ENCODE measurements at regions not wholly inside any gene's neighbourhood (a gene's known extent, or its start where the extent isn't known, plus 50 kb on each side); places are given as distances from the start of the nearest gene placed in this dataset.

GRCh38 chr5:110032376-110032775 is 342.6 kb downstream of the MAN2A1 start:
- Histone ChIP-seq H3K4me1 (no peaks in the 10 kb centered on the region), H3K9me3 (no peaks in the 10 kb centered on the region), H3K36me3 (no peaks in the 10 kb centered on the region), H3K4me3 (no peak overlapping the region), H3K27me3 (no peaks in the 10 kb centered on the region), H3K27ac (no peak overlapping the region)
- WGBS, 2 donors: 86 to 87% methylated on average over 2 of the region's 2 CpGs
- DNase-seq (ENCODE audit: low spot score in 2 of 2): no peak
- no peak for TF ChIP-seq EP300 (IDR thresholded peaks at IDR 0.05)
- TF ChIP-seq POLR2A (IDR thresholded peaks at IDR 0.05): no peak
- TF ChIP-seq CTCF (IDR thresholded peaks at IDR 0.05): no peak

DNA sequence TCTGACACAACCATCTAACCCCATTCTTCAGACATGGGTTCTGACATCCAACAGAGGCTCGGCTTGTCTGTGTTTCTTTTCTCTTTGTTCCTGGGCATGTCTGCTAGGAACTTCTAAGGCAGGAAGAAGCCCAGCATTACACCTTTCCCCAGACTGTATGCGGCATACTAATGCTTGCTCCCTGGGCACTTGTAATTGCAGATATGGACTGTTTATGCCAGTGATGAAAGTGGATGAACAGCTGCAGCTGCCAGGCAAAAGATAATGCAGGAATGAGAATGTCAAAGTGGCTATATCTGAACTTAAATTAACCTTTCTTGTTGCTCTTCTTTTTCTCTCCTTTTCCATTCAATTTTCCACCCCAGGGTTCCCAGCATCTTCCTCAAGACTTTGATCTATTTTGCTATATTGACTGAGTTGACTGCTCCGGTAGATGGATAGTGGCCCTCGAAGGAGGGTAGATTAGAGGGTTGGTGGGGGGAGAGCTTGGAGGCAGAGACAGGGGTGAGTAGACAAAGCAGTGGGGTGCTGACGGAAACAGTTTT is 344.4 kb downstream of the MAN2A1 start:
- DNase-seq (ENCODE audit: low spot score in 2 of 2): no peak
- TF ChIP-seq EP300 (IDR thresholded peaks at IDR 0.05) (no peak), CTCF (IDR thresholded peaks at IDR 0.05) (no peak), POLR2A (IDR thresholded peaks at IDR 0.05) (no peak)
- 82% methylated on average over 5 of the region's 5 CpGs for WGBS, 2 donors
- H3K36me3 ChIP-seq: no peaks in the 10 kb centered on the region
- H3K9me3 ChIP-seq: no peaks in the 10 kb centered on the region
- no peaks in the 10 kb centered on the region for H3K4me1 ChIP-seq
- no peak overlapping the region for H3K4me3 ChIP-seq
- no peak overlapping the region for H3K27ac ChIP-seq
- H3K27me3 ChIP-seq: no peaks in the 10 kb centered on the region

DNA sequence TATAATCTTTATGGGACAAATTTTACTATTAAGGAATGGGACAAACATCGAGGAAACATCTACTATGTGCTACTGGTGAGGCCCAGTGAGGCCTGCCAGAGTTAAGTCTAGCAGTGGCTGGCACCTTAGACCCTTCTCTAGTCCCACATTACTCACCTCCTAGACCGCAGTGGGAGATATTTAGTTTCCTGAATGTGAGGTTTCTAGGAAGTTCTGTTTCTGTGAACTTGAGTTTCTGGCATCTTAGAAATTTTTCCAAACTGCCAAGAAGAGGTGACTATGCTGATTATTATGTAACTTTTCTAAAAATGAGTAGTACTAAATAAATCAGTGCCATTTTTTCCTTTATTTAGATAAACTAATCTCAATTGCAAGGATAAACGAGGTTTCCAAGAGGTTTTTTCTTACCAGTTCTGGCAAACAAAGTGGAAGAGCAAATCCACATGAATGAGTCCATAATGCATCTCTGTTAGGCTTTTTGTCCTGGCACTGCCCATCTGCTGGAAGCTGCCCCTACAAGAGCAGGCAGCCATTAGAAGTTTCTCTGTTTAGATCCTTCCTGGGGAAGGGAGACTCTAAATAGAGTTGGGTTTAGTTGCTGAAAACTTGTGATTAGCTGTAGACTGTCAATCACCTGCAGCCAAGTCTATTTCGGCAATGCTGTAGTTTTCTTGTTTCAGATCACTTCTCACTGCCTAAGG is 348.7 kb downstream of the MAN2A1 start:
- no peak for TF ChIP-seq POLR2A (IDR thresholded peaks at IDR 0.05)
- TF ChIP-seq CTCF (IDR thresholded peaks at IDR 0.05): no peak
- TF ChIP-seq EP300 (IDR thresholded peaks at IDR 0.05): no peak
- H3K27me3 ChIP-seq: no peaks in the 10 kb centered on the region
- WGBS, 2 donors: 69 to 71% methylated on average over 4 of the region's 4 CpGs
- no peak for DNase-seq (ENCODE audit: low spot score in 2 of 2)
- no peaks in the 10 kb centered on the region for H3K36me3 ChIP-seq
- H3K4me1 ChIP-seq: no peaks in the 10 kb centered on the region
- no peak overlapping the region for H3K4me3 ChIP-seq
- H3K27ac ChIP-seq: no peak overlapping the region
- peaks cover 0 to 18% (median 5%) of the 10 kb centered on the region in 4 donors for H3K9me3 ChIP-seq

DNA sequence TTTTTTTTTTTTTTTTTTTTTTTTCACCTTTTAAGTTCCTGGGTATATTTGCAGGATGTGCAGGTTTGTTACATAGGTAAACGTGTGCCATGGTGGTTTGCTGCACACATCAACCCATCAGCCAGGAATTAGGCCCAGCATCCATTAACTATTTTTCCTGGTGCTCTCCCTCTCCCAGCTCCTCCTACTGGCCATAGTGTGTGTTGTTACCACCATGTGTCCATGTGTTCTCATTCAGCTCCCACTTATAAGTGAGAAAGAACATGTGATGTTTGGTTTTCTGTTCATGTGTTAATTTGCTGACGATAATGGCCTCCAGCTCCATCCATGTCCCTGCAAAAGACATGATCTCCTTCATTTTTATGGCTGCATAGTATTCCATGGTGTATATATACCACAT is 350.5 kb downstream of the MAN2A1 start:
- DNase-seq (ENCODE audit: low spot score in 2 of 2): no peak
- no peaks in the 10 kb centered on the region for H3K36me3 ChIP-seq
- H3K4me3 ChIP-seq: no peak overlapping the region
- no peaks in the 10 kb centered on the region for H3K27me3 ChIP-seq
- no peak overlapping the region for H3K27ac ChIP-seq
- 94 to 95% methylated on average over 2 of the region's 2 CpGs for WGBS, 2 donors
- H3K9me3 ChIP-seq: peaks cover 0 to 18% (median 5%) of the 10 kb centered on the region in 4 donors
- H3K4me1 ChIP-seq: no peaks in the 10 kb centered on the region
- TF ChIP-seq CTCF (IDR thresholded peaks at IDR 0.05) (no peak), POLR2A (IDR thresholded peaks at IDR 0.05) (no peak), EP300 (IDR thresholded peaks at IDR 0.05) (no peak)

DNA sequence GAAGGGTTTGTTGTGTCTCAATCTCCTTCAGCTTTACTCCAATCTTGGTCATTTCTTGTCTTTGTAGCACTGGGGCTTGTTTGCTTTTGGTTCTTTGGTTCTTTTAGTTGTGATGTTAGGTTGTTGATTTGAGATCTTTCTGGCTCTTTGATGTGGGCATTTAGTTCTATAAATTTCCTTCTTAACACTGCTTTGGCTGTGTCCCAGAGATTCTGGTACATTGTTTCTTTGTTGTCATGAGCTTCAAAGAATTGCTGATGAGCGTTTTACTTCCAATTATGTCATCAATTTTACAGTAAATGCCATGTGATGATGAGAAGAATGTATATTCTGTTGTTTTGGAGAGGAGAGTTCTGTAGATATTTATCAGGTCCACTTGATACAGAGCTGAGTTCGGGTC is 353.3 kb downstream of the MAN2A1 start:
- no peak for TF ChIP-seq POLR2A (IDR thresholded peaks at IDR 0.05)
- no peaks in the 10 kb centered on the region for H3K4me1 ChIP-seq
- no peak overlapping the region for H3K4me3 ChIP-seq
- no peaks in the 10 kb centered on the region for H3K27me3 ChIP-seq
- WGBS, 2 donors: 74 to 79% methylated on average over 2 of the region's 2 CpGs
- peaks cover 0 to 18% (median 5%) of the 10 kb centered on the region in 4 donors for H3K9me3 ChIP-seq
- no peaks in the 10 kb centered on the region for H3K36me3 ChIP-seq
- DNase-seq (ENCODE audit: low spot score in 2 of 2): no peak
- H3K27ac ChIP-seq: no peak overlapping the region
